ENCODE measurements at regions not wholly inside any gene's neighbourhood (a gene's known extent, or its start where the extent isn't known, plus 50 kb on each side); places are given as distances from the start of the nearest gene placed in this dataset.

DNA sequence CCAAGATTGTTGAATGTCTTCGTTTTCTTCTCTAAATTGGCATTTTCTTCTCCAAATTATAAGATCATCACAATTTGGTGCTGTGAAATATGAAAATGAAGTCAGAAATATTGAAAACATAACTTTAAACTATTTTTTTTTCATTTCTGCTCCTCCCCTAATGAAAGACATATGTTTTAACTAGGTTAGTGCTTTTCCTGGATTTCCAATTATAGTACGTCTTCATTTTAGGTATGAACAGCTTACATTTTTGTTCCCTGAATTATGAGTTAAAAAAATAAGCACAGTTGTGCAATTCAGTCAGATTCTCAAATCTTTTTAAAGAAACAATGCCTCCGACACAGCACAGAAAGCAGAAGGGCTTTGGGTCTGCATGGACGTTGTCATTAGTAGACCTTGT is 83.5 kb upstream of the CFAP20DC start:
- POLR2A ChIA-PET (ENCODE audit: low non-redundant PET): no interaction called here
- no peak for DNase-seq (ENCODE audit: low spot score)

GRCh38 chr3:59131016-59131766 is 81.4 kb upstream of the CFAP20DC start:
- H3K27ac ChIP-seq (ENCODE audit: low read depth, low read length, poor library complexity, severe bottlenecking): no peak overlapping the region
- CTCF ChIA-PET: no interaction called here
- POLR2A ChIA-PET (ENCODE audit: low non-redundant PET): no interaction called here
- H3K4me1 ChIP-seq (ENCODE audit: insufficient read depth, low read length, poor library complexity, severe bottlenecking): no peaks in the 10 kb centered on the region
- H3K36me3 ChIP-seq (ENCODE audit: insufficient read depth, low read length, poor library complexity, severe bottlenecking): no peaks in the 10 kb centered on the region
- DNase-seq (ENCODE audit: low spot score): no peak
- TF ChIP-seq CTCF (conservative IDR thresholded peaks at IDR 0.05; ENCODE audit: low read depth, low read length) (no peak), EZH2 (IDR thresholded peaks at IDR 0.05; ENCODE audit: borderline replicate concordance, low read depth, low read length, poor library complexity, severe bottlenecking) (no peak)
- H3K9me3 ChIP-seq (ENCODE audit: low read depth, low read length, poor library complexity, severe bottlenecking): no peaks in the 10 kb centered on the region
- intact Hi-C loops (cut with micrococcal nuclease; ENCODE audit: unreplicated experiment): no loop called here
- no TSS peak for BruUV-seq (replicated peaks)
- H3K27me3 ChIP-seq (replicated peaks; ENCODE audit: insufficient read depth, low read depth, low read length, poor library complexity): no peaks in the 10 kb centered on the region
- H3K4me3 ChIP-seq (ENCODE audit: low read depth, low read length, poor library complexity, severe bottlenecking): no peak overlapping the region

More for the DNA sequence above, 83.5 kb upstream of the CFAP20DC start:
- no peak overlapping the region for H3K4me3 ChIP-seq (ENCODE audit: low read depth, low read length, poor library complexity, severe bottlenecking)
- intact Hi-C loops (cut with micrococcal nuclease; ENCODE audit: unreplicated experiment): no loop called here
- no peak overlapping the region for H3K27ac ChIP-seq (ENCODE audit: low read depth, low read length, poor library complexity, severe bottlenecking)
- no peaks in the 10 kb centered on the region for H3K4me1 ChIP-seq (ENCODE audit: insufficient read depth, low read length, poor library complexity, severe bottlenecking)
- no peak for TF ChIP-seq CTCF (conservative IDR thresholded peaks at IDR 0.05; ENCODE audit: low read depth, low read length)
- no peak for TF ChIP-seq EZH2 (IDR thresholded peaks at IDR 0.05; ENCODE audit: borderline replicate concordance, low read depth, low read length, poor library complexity, severe bottlenecking)
- H3K27me3 ChIP-seq (replicated peaks; ENCODE audit: insufficient read depth, low read depth, low read length, poor library complexity): no peaks in the 10 kb centered on the region
- H3K9me3 ChIP-seq (ENCODE audit: low read depth, low read length, poor library complexity, severe bottlenecking): no peaks in the 10 kb centered on the region
- CTCF ChIA-PET: no interaction called here
- BruUV-seq (replicated peaks): no TSS peak
- no peaks in the 10 kb centered on the region for H3K36me3 ChIP-seq (ENCODE audit: insufficient read depth, low read length, poor library complexity, severe bottlenecking)

DNA sequence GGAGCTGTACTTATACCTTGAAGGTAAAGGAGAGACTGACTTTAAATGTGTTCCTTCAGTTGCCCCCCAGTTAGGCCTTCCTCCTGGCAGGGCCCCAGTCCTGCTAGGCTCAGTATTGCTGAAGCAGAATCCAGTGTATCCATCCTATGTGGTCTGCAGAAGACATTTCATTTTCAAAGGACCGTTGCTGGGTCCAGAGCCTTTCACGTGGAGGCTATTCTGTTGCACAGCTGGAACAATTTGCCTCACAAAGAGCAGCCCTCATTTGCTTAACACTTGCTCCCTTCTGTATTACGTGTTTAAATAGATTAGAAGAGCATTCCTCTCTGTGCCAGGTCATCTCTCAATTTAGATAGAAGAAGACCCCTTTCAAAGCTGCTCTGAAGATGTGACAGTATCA is 78.9 kb upstream of the CFAP20DC start:
- H3K27ac ChIP-seq (ENCODE audit: low read depth, low read length, poor library complexity, severe bottlenecking): no peak overlapping the region
- CTCF ChIA-PET: no interaction called here
- no TSS peak for BruUV-seq (replicated peaks)

More for the DNA sequence above, 78.9 kb upstream of the CFAP20DC start:
- no peaks in the 10 kb centered on the region for H3K9me3 ChIP-seq (ENCODE audit: low read depth, low read length, poor library complexity, severe bottlenecking)
- no peaks in the 10 kb centered on the region for H3K27me3 ChIP-seq (replicated peaks; ENCODE audit: insufficient read depth, low read depth, low read length, poor library complexity)
- POLR2A ChIA-PET (ENCODE audit: low non-redundant PET): no interaction called here
- intact Hi-C loops (cut with micrococcal nuclease; ENCODE audit: unreplicated experiment): no loop called here
- H3K4me3 ChIP-seq (ENCODE audit: low read depth, low read length, poor library complexity, severe bottlenecking): no peak overlapping the region
- DNase-seq (ENCODE audit: low spot score): no peak
- H3K36me3 ChIP-seq (ENCODE audit: insufficient read depth, low read length, poor library complexity, severe bottlenecking): no peaks in the 10 kb centered on the region
- TF ChIP-seq CTCF (conservative IDR thresholded peaks at IDR 0.05; ENCODE audit: low read depth, low read length) (no peak), EZH2 (IDR thresholded peaks at IDR 0.05; ENCODE audit: borderline replicate concordance, low read depth, low read length, poor library complexity, severe bottlenecking) (no peak)
- H3K4me1 ChIP-seq (ENCODE audit: insufficient read depth, low read length, poor library complexity, severe bottlenecking): no peaks in the 10 kb centered on the region
